Mammary epithelial cell (primary cell): ENCODE measurements at regions not wholly inside any gene's neighbourhood (a gene's known extent, or its start where the extent isn't known, plus 50 kb on each side); places are given as distances from the start of the nearest gene placed in this dataset.

Experiments used
- EZH2 ChIP-seq: IDR thresholded peaks from 2 replicates; pipeline ENCODE4 v1.6.1; 2012; ENCODE audit warnings: low read length, inconsistent platforms, borderline replicate concordance
- TF ChIP-seq, protein P1 (sequence below), 2 donors: IDR thresholded peaks in 1 of 2; conservative IDR thresholded peaks in 1 of 2; 2 replicates each; pipeline ENCODE4 v1.5.1; 2011 to 2012; ENCODE audit warnings: inconsistent platforms in 2 of 2, low read length in 2 of 2, mild to moderate bottlenecking in 2 of 2, control low read depth in 1 of 2, low read depth in 1 of 2; ENCODE audit not compliant: insufficient read depth in 1 of 2; ENCODE audit errors: extremely low read depth in 1 of 2

DNA sequence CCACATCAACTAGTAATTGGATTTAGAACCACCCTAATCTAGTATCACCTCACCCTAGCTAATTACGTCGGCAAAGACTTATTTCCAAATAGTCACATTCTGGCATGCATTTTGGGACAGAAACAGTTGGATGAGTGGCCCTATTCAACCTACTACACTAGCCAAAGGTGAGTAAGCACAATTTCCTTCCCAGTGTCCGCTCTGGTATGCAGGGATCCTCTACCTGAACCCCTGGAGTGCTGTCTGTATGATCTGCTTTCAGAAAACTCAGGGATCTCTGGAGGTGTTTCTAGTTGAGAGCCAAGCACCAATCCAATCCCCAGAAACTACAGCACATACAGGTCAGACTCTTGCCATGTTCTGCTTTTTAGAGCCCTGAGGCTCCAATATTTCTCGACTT is 717.4 kb upstream of the MANEA start:
- TF ChIP-seq, protein P1, sequence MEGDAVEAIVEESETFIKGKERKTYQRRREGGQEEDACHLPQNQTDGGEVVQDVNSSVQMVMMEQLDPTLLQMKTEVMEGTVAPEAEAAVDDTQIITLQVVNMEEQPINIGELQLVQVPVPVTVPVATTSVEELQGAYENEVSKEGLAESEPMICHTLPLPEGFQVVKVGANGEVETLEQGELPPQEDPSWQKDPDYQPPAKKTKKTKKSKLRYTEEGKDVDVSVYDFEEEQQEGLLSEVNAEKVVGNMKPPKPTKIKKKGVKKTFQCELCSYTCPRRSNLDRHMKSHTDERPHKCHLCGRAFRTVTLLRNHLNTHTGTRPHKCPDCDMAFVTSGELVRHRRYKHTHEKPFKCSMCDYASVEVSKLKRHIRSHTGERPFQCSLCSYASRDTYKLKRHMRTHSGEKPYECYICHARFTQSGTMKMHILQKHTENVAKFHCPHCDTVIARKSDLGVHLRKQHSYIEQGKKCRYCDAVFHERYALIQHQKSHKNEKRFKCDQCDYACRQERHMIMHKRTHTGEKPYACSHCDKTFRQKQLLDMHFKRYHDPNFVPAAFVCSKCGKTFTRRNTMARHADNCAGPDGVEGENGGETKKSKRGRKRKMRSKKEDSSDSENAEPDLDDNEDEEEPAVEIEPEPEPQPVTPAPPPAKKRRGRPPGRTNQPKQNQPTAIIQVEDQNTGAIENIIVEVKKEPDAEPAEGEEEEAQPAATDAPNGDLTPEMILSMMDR (conservative IDR thresholded peaks at IDR 0.05 in 1 of 2, IDR thresholded peaks at IDR 0.05 in 1 of 2; ENCODE audit: extremely low read depth in 1 of 2, insufficient read depth in 1 of 2, low read depth in 1 of 2, low read length in 2 of 2): no peak
- TF ChIP-seq EZH2: no peak
